SJSA1 (cell line): ENCODE measurements at regions not wholly inside any gene's neighbourhood (a gene's known extent, or its start where the extent isn't known, plus 50 kb on each side); places are given as distances from the start of the nearest gene placed in this dataset.

Experiments
- DNase-seq, 2 experiments: peaks; one replicate each; pipeline ENCODE4 v3.0.0-alpha.2; 2015 to 2020; ENCODE audit warnings: low spot score in 2 of 2, low read depth in 1 of 2
- H3K27ac ChIP-seq: fragments of 250-450 bp; sonication (Bioruptor Pico); 2 replicates; pipeline ENCODE4 v1.5.1; 2020; ENCODE audit warnings: mild to moderate bottlenecking, moderate library complexity
- H3K27me3 ChIP-seq: fragments of 250-450 bp; sonication (Bioruptor Pico); replicated peaks from 2 replicates; pipeline ENCODE4 v1.5.1; 2020; ENCODE audit warnings: mild to moderate bottlenecking, moderate library complexity
- H3K36me3 ChIP-seq: fragments of 250-450 bp; sonication (Bioruptor Pico); 2 replicates; pipeline ENCODE4 v1.5.1; 2020; ENCODE audit warnings: mild to moderate bottlenecking
- H3K4me1 ChIP-seq: fragments of 250-450 bp; sonication (Bioruptor Pico); replicated peaks from 2 replicates; pipeline ENCODE4 v1.6.1; 2021; ENCODE audit warnings: mild to moderate bottlenecking
- H3K4me3 ChIP-seq: fragments of 250-450 bp; sonication (Bioruptor Pico); 2 replicates; pipeline ENCODE4 v1.5.1; 2020; ENCODE audit warnings: mild to moderate bottlenecking
- H3K9me3 ChIP-seq: fragments of 250-450 bp; sonication (Bioruptor Pico); replicated peaks from 2 replicates; pipeline ENCODE4 v1.5.1; 2020; ENCODE audit warnings: mild to moderate bottlenecking

DNA sequence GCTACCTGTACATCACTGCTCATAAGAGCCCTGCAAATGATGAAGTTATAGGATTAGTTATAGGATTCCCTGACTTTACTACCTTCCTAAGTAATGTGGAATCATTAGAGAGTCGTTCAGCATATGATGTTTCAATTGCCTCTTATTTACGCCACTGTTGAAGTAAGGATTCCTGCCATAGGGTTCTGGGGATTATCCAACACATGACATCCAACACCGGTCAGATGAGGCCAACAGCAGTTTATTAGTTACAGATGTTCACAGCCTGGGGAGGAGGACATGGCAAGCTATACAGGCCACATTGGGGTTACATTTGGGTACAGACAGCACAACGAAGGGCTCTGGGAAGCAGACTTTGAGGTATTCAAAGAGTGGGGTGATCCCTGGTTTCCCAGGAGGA is 134.1 kb upstream of the MC4R start:
- no peak overlapping the region for H3K27ac ChIP-seq
- H3K36me3 ChIP-seq, result no peaks in the 10 kb centered on the region
- no peak for DNase-seq
- H3K4me3 ChIP-seq, result no peak overlapping the region
- H3K4me1 ChIP-seq, result no peaks in the 10 kb centered on the region
- no peaks in the 10 kb centered on the region for H3K27me3 ChIP-seq
- H3K9me3 ChIP-seq, result no peaks in the 10 kb centered on the region

DNA sequence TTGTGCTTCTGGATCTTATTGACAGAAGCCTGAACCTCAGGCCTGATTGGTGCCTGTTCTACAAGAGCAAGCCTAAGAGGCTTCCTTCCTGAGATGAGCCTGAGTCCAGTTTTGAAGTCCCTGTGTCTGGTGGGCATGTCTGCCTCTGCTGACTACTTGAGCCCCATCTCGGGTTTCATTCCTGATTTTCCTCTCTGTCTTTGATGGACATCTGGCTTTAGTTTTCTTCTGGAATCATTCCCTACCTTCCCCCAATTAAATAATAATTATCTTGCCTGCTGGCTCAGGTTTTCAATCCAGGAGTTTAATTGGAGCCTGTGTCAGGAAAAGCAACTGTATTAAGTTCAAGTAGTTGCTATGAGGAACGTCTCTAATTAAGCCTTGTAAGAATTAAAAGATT is 135.5 kb upstream of the MC4R start:
- Histone ChIP-seq H3K9me3 (no peaks in the 10 kb centered on the region), H3K27ac (no peak overlapping the region), H3K27me3 (no peaks in the 10 kb centered on the region), H3K36me3 (no peaks in the 10 kb centered on the region), H3K4me3 (no peak overlapping the region), H3K4me1 (no peaks in the 10 kb centered on the region)
- no peak for DNase-seq

DNA sequence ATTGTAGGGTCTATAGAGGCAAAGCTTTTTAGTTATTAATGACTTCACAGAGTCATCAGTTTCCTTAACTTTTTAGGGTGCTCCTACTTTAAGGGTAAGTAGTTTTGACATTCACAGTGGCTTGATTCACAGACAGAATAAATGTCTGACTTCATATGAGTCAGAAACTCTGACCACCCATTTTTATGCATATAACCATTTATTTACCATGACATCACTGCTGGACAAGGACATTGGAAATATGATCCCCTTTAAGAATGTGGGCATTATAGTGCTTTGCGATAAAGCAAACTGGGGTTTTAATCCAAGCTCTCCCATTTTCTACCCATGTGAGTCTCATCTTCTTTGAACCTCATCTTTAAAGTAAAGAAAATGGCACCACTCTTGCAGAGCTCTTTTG is 162.0 kb upstream of the MC4R start:
- H3K4me1 ChIP-seq, result no peaks in the 10 kb centered on the region
- 0 out of 2 replicates have a peak, but pooled peaks cover 2% of the 10 kb centered on the region for H3K27me3 ChIP-seq
- no peak for DNase-seq
- no peak overlapping the region for H3K4me3 ChIP-seq
- no peaks in the 10 kb centered on the region for H3K36me3 ChIP-seq
- no peak overlapping the region for H3K27ac ChIP-seq
- H3K9me3 ChIP-seq, result no peaks in the 10 kb centered on the region

DNA sequence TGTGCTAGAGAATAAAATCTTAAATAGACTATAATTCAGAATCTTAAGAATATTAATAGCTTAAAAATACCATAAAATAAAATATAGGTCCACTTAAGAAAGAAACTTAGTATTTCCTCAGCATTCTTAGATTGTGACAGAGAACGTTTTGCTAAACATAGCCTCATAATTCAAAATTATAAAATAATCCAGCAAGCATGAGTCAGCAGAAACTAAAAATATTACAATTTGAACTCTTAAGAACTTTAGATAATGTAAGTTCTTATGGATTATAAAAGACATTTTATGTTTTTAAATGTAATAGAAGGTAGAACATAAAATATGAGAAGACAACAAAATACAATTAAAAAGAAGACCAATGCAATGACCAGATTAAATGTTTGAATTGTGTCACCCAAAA is 164.5 kb upstream of the MC4R start:
- DNase-seq, result no peak
- H3K36me3 ChIP-seq, result no peaks in the 10 kb centered on the region
- H3K9me3 ChIP-seq, result no peaks in the 10 kb centered on the region
- H3K27ac ChIP-seq, result no peak overlapping the region
- H3K27me3 ChIP-seq, result 0 out of 2 replicates have a peak, but pooled peaks cover 4% of the 10 kb centered on the region
- H3K4me3 ChIP-seq, result no peak overlapping the region
- no peaks in the 10 kb centered on the region for H3K4me1 ChIP-seq

DNA sequence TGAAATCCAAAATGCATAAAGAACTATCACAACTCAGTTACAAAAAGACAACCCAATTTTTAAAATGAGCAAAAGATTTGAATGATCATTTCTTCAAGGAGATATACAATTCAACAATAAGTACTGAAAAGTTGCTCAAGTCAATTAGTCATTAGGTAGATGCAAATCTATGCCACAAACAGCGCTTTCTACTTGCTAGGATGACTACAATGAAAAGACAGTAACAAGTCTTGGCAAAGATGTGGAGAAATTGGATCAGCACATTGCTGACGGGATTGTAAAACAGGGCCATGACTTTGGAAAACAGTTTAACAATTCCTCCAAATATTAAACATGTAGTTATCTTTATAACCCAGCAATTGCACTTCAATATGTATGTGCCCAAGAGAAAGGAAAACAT is 166.3 kb upstream of the MC4R start:
- H3K27ac ChIP-seq, result no peak overlapping the region
- 0 out of 2 replicates have a peak, but pooled peaks cover 4% of the 10 kb centered on the region for H3K27me3 ChIP-seq
- DNase-seq, result no peak
- H3K4me3 ChIP-seq, result no peak overlapping the region
- H3K9me3 ChIP-seq, result no peaks in the 10 kb centered on the region
- H3K4me1 ChIP-seq, result no peaks in the 10 kb centered on the region
- H3K36me3 ChIP-seq, result no peaks in the 10 kb centered on the region

DNA sequence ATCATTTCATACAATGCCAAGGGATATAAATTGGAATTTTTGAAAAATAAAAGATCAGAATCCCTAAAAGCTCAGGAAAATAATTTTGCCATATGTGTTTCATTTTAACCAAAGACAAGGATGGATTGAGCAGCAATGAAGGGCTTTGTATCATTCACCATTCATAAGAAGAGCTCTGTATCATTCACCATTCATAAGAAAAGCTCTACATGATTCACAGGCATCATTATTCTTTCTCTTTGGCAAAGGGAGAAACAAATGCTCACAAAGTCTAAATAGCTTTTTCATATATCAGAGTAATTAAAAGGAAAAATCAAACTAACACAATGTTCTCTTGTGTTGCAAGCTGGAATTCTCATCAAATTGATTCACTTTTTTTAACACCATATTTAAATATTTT is 169.1 kb upstream of the MC4R start:
- H3K4me1 ChIP-seq, result no peaks in the 10 kb centered on the region
- H3K27ac ChIP-seq, result no peak overlapping the region
- no peak for DNase-seq
- no peaks in the 10 kb centered on the region for H3K36me3 ChIP-seq
- 0 out of 2 replicates have a peak, but pooled peaks cover 4% of the 10 kb centered on the region for H3K27me3 ChIP-seq
- no peaks in the 10 kb centered on the region for H3K9me3 ChIP-seq
- H3K4me3 ChIP-seq, result no peak overlapping the region

DNA sequence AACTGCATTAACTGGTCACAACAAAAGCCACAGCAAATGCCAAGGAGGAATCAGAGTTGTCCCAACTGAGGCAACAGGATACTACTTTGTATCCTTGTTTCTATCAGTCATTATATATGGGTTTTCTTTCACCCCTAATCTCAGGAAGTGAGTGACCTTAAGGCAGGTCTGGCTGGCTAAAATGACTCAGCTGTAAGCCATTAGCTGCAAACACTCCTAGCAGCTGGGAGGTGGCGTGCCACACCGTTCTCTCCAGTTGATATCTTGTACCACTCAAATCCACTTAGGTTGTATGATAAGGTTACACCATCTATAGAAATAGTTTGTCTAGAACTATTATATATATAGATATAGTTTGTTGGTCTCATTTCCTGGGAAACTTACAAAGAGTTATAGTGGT is 171.1 kb upstream of the MC4R start:
- H3K27me3 ChIP-seq, result 0 out of 2 replicates have a peak, but pooled peaks cover 4% of the 10 kb centered on the region
- H3K4me3 ChIP-seq, result no peak overlapping the region
- H3K9me3 ChIP-seq, result no peaks in the 10 kb centered on the region
- H3K27ac ChIP-seq, result no peak overlapping the region
- DNase-seq, result no peak
- H3K4me1 ChIP-seq, result no peaks in the 10 kb centered on the region
- no peaks in the 10 kb centered on the region for H3K36me3 ChIP-seq

DNA sequence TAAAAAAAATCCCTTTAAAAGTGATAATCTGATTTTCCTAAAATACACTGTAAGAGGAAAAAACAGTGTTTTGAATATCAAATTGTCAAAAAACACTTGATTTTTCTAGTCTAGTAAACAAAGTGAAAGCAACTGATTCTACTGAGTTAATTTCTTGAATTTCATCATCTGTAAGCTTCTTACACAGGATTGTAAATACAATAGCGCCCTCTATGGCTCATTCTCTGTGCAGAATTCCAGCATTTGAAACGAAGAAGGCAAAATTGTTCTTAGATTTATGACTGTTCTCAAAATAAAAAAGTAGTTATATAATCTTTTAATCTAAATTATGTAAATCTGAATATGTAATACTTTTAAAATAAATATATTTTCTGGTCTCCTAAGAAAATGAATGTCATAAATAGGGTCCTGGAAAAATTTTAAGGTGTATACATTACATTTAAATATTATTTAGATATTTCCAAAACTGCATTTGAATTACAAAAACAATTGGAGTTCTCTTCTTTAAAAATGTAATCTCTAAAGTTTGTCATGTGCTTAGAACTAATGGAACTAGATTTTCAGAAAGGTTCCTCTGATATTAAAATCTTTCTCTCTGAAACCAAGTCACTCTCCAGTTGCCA is 176.9 kb upstream of the MC4R start:
- Histone ChIP-seq H3K36me3 (no peaks in the 10 kb centered on the region), H3K9me3 (no peaks in the 10 kb centered on the region), H3K4me1 (no peaks in the 10 kb centered on the region), H3K4me3 (no peak overlapping the region), H3K27ac (no peak overlapping the region), H3K27me3 (no peaks in the 10 kb centered on the region)
- DNase-seq, result peak in 1 of 2 experiments; percentile 28

DNA sequence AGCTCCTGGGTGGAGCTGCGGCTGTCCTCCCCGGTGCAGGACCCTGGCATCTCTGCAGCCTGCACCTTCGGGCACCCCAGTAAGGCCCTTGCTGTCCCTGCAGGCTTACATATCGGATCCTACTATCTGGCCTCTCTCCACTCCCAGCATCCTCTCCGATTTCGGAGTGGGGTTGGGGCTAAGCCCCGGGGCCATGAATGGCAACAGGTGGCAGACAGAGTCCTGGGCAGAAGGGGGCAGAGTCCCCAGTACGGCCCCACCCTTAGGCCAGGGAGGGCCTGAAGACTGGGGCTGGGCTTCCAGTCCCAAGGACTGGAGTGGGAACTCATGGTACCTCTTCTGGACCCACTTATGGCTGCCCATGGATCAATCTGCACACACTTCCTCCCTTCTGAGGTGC is 180.4 kb upstream of the MC4R start:
- H3K27ac ChIP-seq, result no peak overlapping the region
- no peaks in the 10 kb centered on the region for H3K4me1 ChIP-seq
- H3K4me3 ChIP-seq, result no peak overlapping the region

DNA sequence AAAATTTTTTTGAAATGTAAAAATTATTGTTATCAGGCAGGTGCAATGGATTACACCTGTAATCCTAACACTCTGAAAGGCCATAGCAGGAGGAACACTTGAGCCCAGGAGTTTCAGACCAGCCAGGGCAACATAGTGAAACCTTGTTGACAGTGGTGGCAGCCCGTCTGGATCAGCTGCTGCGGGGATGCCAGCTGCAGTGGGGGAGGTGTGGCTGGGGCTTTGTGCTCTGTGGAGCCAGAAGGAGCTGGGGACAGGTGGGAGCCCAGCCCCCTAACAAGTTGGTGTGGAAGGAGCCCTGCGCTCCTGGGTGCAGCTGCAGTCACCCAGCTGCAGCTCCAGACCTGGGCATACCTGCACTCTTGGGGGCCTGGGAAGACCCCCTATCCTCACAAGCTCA is 182.4 kb upstream of the MC4R start:
- no peaks in the 10 kb centered on the region for H3K4me1 ChIP-seq
- no peak overlapping the region for H3K27ac ChIP-seq
- H3K36me3 ChIP-seq, result no peaks in the 10 kb centered on the region
- no peak overlapping the region for H3K4me3 ChIP-seq
- no peaks in the 10 kb centered on the region for H3K9me3 ChIP-seq
- no peaks in the 10 kb centered on the region for H3K27me3 ChIP-seq
- no peak for DNase-seq

More for the DNA sequence above, 180.4 kb upstream of the MC4R start:
- no peaks in the 10 kb centered on the region for H3K27me3 ChIP-seq
- no peak for DNase-seq
- no peaks in the 10 kb centered on the region for H3K9me3 ChIP-seq
- H3K36me3 ChIP-seq, result no peaks in the 10 kb centered on the region

DNA sequence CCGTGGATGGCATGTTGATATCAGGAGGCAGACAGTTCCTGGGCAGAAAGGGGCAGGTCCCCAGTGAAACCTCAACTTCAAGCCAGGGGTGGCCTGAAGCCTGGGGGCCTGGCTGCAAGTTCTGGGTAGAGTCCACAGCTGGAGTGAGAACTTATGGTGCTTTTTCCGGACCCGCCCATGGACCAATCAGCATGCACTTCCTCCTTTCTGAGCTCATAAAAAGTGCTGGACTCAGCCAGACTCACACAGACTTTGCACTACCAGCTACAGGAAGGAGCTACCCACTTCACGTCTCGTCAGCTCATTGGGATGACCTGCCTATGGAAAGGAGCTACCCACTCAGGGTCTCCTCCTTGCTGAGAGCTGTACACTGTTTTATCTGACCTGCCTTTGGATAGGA is 183.1 kb upstream of the MC4R start:
- Histone ChIP-seq H3K27me3 (no peaks in the 10 kb centered on the region), H3K27ac (no peak overlapping the region), H3K4me3 (no peak overlapping the region), H3K9me3 (no peaks in the 10 kb centered on the region), H3K4me1 (no peaks in the 10 kb centered on the region), H3K36me3 (no peaks in the 10 kb centered on the region)
- no peak for DNase-seq

DNA sequence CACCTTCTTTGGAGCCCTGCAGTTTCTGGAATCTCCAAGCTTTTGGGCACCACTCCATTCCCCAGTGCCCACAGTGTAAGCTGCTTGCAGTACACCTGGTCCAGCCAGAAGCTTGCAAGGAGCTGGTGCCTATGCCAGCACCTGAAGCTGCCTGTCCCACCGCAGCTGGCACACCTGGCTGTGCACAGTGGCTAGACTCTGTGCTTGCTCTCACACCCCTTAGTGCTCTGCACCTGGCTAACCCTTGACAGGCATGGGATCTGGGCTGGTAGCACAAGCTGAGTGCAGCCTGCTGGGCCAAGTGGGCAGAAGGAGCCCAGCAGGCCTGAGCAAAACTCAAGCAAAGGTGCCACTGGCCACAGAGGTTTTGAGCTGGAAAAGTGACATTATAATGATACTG is 183.8 kb upstream of the MC4R start:
- Histone ChIP-seq H3K4me1 (no peaks in the 10 kb centered on the region), H3K4me3 (no peak overlapping the region), H3K9me3 (no peaks in the 10 kb centered on the region), H3K27ac (no peak overlapping the region), H3K27me3 (no peaks in the 10 kb centered on the region), H3K36me3 (no peaks in the 10 kb centered on the region)
- no peak for DNase-seq

DNA sequence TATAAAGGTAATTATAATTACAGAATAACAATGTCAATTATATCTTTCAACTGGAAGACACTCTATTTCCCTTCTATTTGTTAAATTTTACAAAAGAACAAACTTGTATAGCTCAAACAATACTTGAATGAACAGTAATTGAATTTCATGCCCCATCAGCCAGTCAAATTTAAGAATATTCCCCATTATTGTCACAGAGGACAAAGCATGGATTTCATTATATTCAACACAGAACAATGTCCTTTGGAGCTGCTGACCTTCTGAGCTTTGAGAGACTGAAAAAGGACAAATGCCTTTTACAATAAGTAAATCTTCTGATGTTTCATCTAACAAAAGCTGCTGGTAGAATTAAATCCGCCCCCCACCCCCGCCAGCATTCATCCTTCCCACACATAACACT is 187.5 kb upstream of the MC4R start:
- H3K27me3 ChIP-seq, result no peaks in the 10 kb centered on the region
- H3K4me3 ChIP-seq, result no peak overlapping the region
- no peak for DNase-seq
- no peaks in the 10 kb centered on the region for H3K9me3 ChIP-seq
- no peaks in the 10 kb centered on the region for H3K36me3 ChIP-seq
- H3K27ac ChIP-seq, result no peak overlapping the region
- no peaks in the 10 kb centered on the region for H3K4me1 ChIP-seq

DNA sequence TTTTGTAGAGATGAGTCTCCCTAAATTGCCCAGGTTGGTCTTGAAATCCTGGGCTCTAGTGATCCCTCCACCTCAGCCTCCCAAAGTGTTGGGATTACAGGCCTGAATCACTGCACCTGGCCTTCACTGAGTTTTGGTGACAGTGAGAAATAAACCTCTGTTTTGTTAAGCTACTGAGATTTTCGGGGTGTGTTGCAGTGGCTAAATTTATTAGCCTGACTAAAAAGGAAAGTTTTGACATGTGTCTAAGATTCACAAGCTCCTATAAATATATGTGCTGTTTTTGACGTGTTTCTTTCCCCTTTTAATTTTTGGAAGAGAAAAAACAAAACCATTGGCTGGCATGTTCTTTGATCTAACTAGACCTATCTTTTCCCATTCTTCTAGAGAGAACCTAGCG is 190.5 kb upstream of the MC4R start:
- Histone ChIP-seq H3K27ac (no peak overlapping the region), H3K27me3 (no peaks in the 10 kb centered on the region), H3K9me3 (no peaks in the 10 kb centered on the region), H3K4me3 (no peak overlapping the region), H3K4me1 (no peaks in the 10 kb centered on the region), H3K36me3 (no peaks in the 10 kb centered on the region)
- DNase-seq, result no peak

DNA sequence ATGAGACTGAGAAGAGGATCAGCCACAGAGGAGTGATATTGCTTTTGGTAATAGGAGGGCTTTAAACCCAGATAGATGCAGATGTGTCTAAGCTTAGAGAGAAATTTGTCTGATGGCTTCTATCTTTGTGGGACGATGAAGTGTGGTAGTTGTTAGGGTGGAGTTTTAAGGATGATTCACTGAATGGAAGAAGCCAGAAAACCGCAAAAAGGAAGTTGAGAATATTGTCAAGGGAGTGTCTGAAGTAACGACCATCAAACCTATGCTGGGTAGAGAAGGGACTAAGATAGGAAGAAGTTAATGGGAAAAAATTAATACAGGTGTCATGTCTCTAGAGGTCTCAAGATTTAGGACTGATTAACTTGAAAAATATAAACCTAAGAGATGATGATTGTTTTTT is 195.6 kb upstream of the MC4R start:
- Histone ChIP-seq H3K9me3 (no peaks in the 10 kb centered on the region), H3K27me3 (no peaks in the 10 kb centered on the region), H3K36me3 (no peaks in the 10 kb centered on the region), H3K4me1 (no peaks in the 10 kb centered on the region), H3K4me3 (no peak overlapping the region), H3K27ac (no peak overlapping the region)
- no peak for DNase-seq
